Lower leg skin (tissue), 3 donors: ENCODE measurements at regions not wholly inside any gene's neighbourhood (a gene's known extent, or its start where the extent isn't known, plus 50 kb on each side); places are given as distances from the start of the nearest gene placed in this dataset.

Experiments
- CTCF ChIP-seq, 3 donors: fragments of 450-650 bp; IDR thresholded peaks; one replicate each; pipeline ENCODE4 v1.5.1; 2016; ENCODE audit warnings: antibody characterized with exemption in 3 of 3, mild to moderate bottlenecking in 3 of 3, moderate library complexity in 2 of 3
- POLR2A ChIP-seq, 2 donors: fragments of 450-650 bp; IDR thresholded peaks; one replicate each; pipeline ENCODE4 v1.6.1; 2016 to 2017; ENCODE audit warnings: antibody characterized with exemption in 2 of 2, mild to moderate bottlenecking in 1 of 2, moderate library complexity in 1 of 2

- TF ChIP-seq POLR2A (IDR thresholded peaks at IDR 0.05) (no peak), CTCF (IDR thresholded peaks at IDR 0.05) (no peak)
Observed at GRCh38 chr2:89784960-89785359, 1093.5 kb downstream of the RPIA start.
